ENCODE measurements at regions not wholly inside any gene's neighbourhood (a gene's known extent, or its start where the extent isn't known, plus 50 kb on each side); places are given as distances from the start of the nearest gene placed in this dataset.

DNA sequence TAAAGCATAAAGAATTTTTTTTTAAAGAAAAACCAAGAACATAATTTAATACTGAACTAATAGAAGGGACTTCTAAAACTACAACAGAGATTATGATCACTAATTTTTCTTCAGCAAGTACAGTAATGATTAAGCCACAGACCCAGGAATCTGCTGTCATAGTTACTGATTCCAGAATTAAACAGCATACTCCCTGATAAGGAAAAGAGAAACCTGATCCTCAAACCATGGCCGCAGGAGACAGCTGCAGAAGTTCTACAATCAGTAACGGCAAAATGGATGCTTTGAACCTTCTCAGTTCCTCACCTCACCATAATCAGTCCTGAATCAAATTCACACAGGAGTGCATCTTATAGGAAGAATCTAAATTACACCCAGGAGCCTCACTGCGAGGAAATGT, 939.0 kb upstream of the SLITRK1 start:
- TF ChIP-seq, protein P1, sequence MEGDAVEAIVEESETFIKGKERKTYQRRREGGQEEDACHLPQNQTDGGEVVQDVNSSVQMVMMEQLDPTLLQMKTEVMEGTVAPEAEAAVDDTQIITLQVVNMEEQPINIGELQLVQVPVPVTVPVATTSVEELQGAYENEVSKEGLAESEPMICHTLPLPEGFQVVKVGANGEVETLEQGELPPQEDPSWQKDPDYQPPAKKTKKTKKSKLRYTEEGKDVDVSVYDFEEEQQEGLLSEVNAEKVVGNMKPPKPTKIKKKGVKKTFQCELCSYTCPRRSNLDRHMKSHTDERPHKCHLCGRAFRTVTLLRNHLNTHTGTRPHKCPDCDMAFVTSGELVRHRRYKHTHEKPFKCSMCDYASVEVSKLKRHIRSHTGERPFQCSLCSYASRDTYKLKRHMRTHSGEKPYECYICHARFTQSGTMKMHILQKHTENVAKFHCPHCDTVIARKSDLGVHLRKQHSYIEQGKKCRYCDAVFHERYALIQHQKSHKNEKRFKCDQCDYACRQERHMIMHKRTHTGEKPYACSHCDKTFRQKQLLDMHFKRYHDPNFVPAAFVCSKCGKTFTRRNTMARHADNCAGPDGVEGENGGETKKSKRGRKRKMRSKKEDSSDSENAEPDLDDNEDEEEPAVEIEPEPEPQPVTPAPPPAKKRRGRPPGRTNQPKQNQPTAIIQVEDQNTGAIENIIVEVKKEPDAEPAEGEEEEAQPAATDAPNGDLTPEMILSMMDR (IDR thresholded peaks at IDR 0.05), result no peak
- TF ChIP-seq POLR2A (IDR thresholded peaks at IDR 0.05), result no peak
